ENCODE measurements at regions not wholly inside any gene's neighbourhood (a gene's known extent, or its start where the extent isn't known, plus 50 kb on each side); places are given as distances from the start of the nearest gene placed in this dataset.

- no peak overlapping the region for H3K4me3 Mint-ChIP-seq
- H3K27ac ChIP-seq (ENCODE audit: low read length), result no peak overlapping the region
- no peak for DNase-seq
- H3K36me3 ChIP-seq (ENCODE audit: control insufficient read depth, insufficient read depth, low read length), result no peaks in the 10 kb centered on the region
- intact Hi-C loops (cut with micrococcal nuclease), result no loop called here
- no peaks in the 10 kb centered on the region for H3K27me3 Mint-ChIP-seq (ENCODE audit: low read depth in 2 of 2)
- no peaks in the 10 kb centered on the region for H3K27me3 ChIP-seq (ENCODE audit: control insufficient read depth, insufficient read depth, low read length)
- no peaks in the 10 kb centered on the region for H3K36me3 Mint-ChIP-seq
- 89% methylated on average over 1 of the region's 4 CpGs for WGBS (ENCODE audit: insufficient coverage)
- H3K9me3 Mint-ChIP-seq, result peaks cover 8 to 17% of the 10 kb centered on the region in 2 donors
- H3K4me1 ChIP-seq (ENCODE audit: control insufficient read depth, insufficient read depth, low read length), result no peaks in the 10 kb centered on the region
- no peak overlapping the region for H3K27ac Mint-ChIP-seq
- no peaks in the 10 kb centered on the region for H3K9me3 ChIP-seq (ENCODE audit: control insufficient read depth, insufficient read depth, low read length)
- no peak for TF ChIP-seq CTCF (IDR thresholded peaks at IDR 0.05)
- no peak for ATAC-seq
- no peak overlapping the region for H3K4me3 ChIP-seq (ENCODE audit: low read length)
- no peaks in the 10 kb centered on the region for H3K4me1 Mint-ChIP-seq
These were observed 549.3 kb upstream of the IL12A start for GRCh38 chr3:159439346-159439745.

GRCh38 chr3:159441279-159441678, 547.4 kb upstream of the IL12A start:
- no peaks in the 10 kb centered on the region for H3K27me3 Mint-ChIP-seq (ENCODE audit: low read depth in 2 of 2)
- no peaks in the 10 kb centered on the region for H3K9me3 ChIP-seq (ENCODE audit: control insufficient read depth, insufficient read depth, low read length)
- H3K27ac Mint-ChIP-seq, result no peak overlapping the region
- WGBS (ENCODE audit: insufficient coverage), result 83% methylated on average over 1 of the region's 1 CpG
- no peak overlapping the region for H3K4me3 ChIP-seq (ENCODE audit: low read length)
- peaks cover 8 to 21% of the 10 kb centered on the region in 2 donors for H3K9me3 Mint-ChIP-seq
- H3K4me3 Mint-ChIP-seq, result no peak overlapping the region
- intact Hi-C loops (cut with micrococcal nuclease), result no loop called here
- no peak for DNase-seq
- H3K27me3 ChIP-seq (ENCODE audit: control insufficient read depth, insufficient read depth, low read length), result no peaks in the 10 kb centered on the region
- TF ChIP-seq CTCF (IDR thresholded peaks at IDR 0.05), result no peak
- H3K27ac ChIP-seq (ENCODE audit: low read length), result no peak overlapping the region
- no peak for ATAC-seq
- no peaks in the 10 kb centered on the region for H3K4me1 ChIP-seq (ENCODE audit: control insufficient read depth, insufficient read depth, low read length)
- H3K36me3 Mint-ChIP-seq, result no peaks in the 10 kb centered on the region
- H3K4me1 Mint-ChIP-seq, result no peaks in the 10 kb centered on the region
- no peaks in the 10 kb centered on the region for H3K36me3 ChIP-seq (ENCODE audit: control insufficient read depth, insufficient read depth, low read length)

- Mint-ChIP-seq H3K4me3 (no peak overlapping the region), H3K36me3 (no peaks in the 10 kb centered on the region), H3K9me3 (peaks cover 8 to 21% of the 10 kb centered on the region in 2 donors), H3K27me3 (ENCODE audit: low read depth in 2 of 2) (no peaks in the 10 kb centered on the region), H3K4me1 (no peaks in the 10 kb centered on the region), H3K27ac (no peak overlapping the region)
- intact Hi-C loops (cut with micrococcal nuclease), result no loop called here
- Histone ChIP-seq H3K4me3 (ENCODE audit: low read length) (no peak overlapping the region), H3K4me1 (ENCODE audit: control insufficient read depth, insufficient read depth, low read length) (no peaks in the 10 kb centered on the region), H3K27me3 (ENCODE audit: control insufficient read depth, insufficient read depth, low read length) (no peaks in the 10 kb centered on the region), H3K27ac (ENCODE audit: low read length) (no peak overlapping the region), H3K36me3 (ENCODE audit: control insufficient read depth, insufficient read depth, low read length) (no peaks in the 10 kb centered on the region), H3K9me3 (ENCODE audit: control insufficient read depth, insufficient read depth, low read length) (no peaks in the 10 kb centered on the region)
- DNase-seq (no peak), ATAC-seq (no peak)
- no peak for TF ChIP-seq CTCF (IDR thresholded peaks at IDR 0.05)
- 93% methylated on average over 4 of the region's 5 CpGs for WGBS (ENCODE audit: insufficient coverage)
These were observed 545.4 kb upstream of the IL12A start for GRCh38 chr3:159443266-159443665.

GRCh38 chr3:159447841-159448240, 540.8 kb upstream of the IL12A start:
- Histone ChIP-seq H3K36me3 (ENCODE audit: control insufficient read depth, insufficient read depth, low read length) (no peaks in the 10 kb centered on the region), H3K27me3 (ENCODE audit: control insufficient read depth, insufficient read depth, low read length) (no peaks in the 10 kb centered on the region), H3K9me3 (ENCODE audit: control insufficient read depth, insufficient read depth, low read length) (no peaks in the 10 kb centered on the region), H3K4me3 (ENCODE audit: low read length) (no peak overlapping the region), H3K4me1 (ENCODE audit: control insufficient read depth, insufficient read depth, low read length) (no peaks in the 10 kb centered on the region), H3K27ac (ENCODE audit: low read length) (no peak overlapping the region)
- no peak for TF ChIP-seq CTCF (IDR thresholded peaks at IDR 0.05)
- Mint-ChIP-seq H3K9me3 (peaks cover 2 to 11% of the 10 kb centered on the region in 2 donors), H3K27ac (no peak overlapping the region), H3K27me3 (ENCODE audit: low read depth in 2 of 2) (no peaks in the 10 kb centered on the region), H3K4me3 (no peak overlapping the region), H3K36me3 (no peaks in the 10 kb centered on the region), H3K4me1 (no peaks in the 10 kb centered on the region)
- DNase-seq (no peak), ATAC-seq (no peak)
- intact Hi-C loops (cut with micrococcal nuclease), result no loop called here
- WGBS (ENCODE audit: insufficient coverage), result 52% methylated on average over 3 of the region's 3 CpGs

Data from natural killer cell (primary cell).